ENCODE measurements at regions not wholly inside any gene's neighbourhood (a gene's known extent, or its start where the extent isn't known, plus 50 kb on each side); places are given as distances from the start of the nearest gene placed in this dataset.

DNA sequence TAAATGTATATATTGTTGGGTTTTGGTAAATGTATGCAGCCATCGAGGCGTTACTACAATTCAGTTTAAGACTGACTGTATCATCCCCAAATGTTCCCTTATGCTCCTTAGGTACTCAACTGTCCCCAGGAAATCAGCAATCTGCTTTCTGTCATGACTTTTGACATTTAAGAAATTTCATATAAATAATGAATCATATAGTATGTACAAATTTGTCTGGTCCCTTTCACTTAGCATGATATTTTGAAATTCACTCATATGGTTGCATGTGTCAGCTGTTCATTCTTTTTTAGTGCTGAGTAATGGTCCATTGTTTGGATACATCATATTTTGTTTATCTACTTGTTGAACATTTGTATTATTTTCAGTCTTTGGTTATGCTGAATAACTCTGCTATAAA lies 218.8 kb downstream of the C4orf33 start:
- no peak for ATAC-seq
- TF ChIP-seq BACH2 (CRISPR knock-in tag; IDR thresholded peaks at IDR 0.05; ENCODE audit: borderline replicate concordance): no peak
- no peak for TF ChIP-seq ESRRG (CRISPR knock-in tag; IDR thresholded peaks at IDR 0.05)
- no peak for TF ChIP-seq ZNF70 (CRISPR knock-in tag; IDR thresholded peaks at IDR 0.05)
- TF ChIP-seq OSR1 (CRISPR knock-in tag; IDR thresholded peaks at IDR 0.05): no peak
- TF ChIP-seq ZFP30 (CRISPR knock-in tag; IDR thresholded peaks at IDR 0.05): no peak
- TF ChIP-seq, protein P1, sequence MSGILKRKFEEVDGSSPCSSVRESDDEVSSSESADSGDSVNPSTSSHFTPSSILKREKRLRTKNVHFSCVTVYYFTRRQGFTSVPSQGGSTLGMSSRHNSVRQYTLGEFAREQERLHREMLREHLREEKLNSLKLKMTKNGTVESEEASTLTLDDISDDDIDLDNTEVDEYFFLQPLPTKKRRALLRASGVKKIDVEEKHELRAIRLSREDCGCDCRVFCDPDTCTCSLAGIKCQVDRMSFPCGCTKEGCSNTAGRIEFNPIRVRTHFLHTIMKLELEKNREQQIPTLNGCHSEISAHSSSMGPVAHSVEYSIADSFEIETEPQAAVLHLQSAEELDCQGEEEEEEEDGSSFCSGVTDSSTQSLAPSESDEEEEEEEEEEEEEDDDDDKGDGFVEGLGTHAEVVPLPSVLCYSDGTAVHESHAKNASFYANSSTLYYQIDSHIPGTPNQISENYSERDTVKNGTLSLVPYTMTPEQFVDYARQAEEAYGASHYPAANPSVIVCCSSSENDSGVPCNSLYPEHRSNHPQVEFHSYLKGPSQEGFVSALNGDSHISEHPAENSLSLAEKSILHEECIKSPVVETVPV (CRISPR knock-in tag; IDR thresholded peaks at IDR 0.05): no peak
- TF ChIP-seq TSHZ2 (CRISPR knock-in tag; IDR thresholded peaks at IDR 0.05): no peak
- no peak for TF ChIP-seq PPARA (CRISPR knock-in tag; IDR thresholded peaks at IDR 0.05; ENCODE audit: borderline replicate concordance)
- TF ChIP-seq ZNF565 (CRISPR knock-in tag; conservative IDR thresholded peaks at IDR 0.05; ENCODE audit: low read depth): no peak
- no peak for TF ChIP-seq ISL1 (CRISPR knock-in tag; IDR thresholded peaks at IDR 0.05)
- TF ChIP-seq ARNTL (CRISPR knock-in tag; IDR thresholded peaks at IDR 0.05; ENCODE audit: borderline replicate concordance, low read depth): no peak
- no peak for TF ChIP-seq CSDC2 (CRISPR knock-in tag; IDR thresholded peaks at IDR 0.05)
- no peak for TF ChIP-seq ZC3H10 (CRISPR knock-in tag; IDR thresholded peaks at IDR 0.05)
- TF ChIP-seq RARB (CRISPR knock-in tag; IDR thresholded peaks at IDR 0.05): no peak
- TF ChIP-seq GLIS3 (CRISPR knock-in tag; IDR thresholded peaks at IDR 0.05): no peak
- no peak for TF ChIP-seq ZNF8 (CRISPR knock-in tag; IDR thresholded peaks at IDR 0.05)
- TF ChIP-seq ZFP3 (CRISPR knock-in tag; IDR thresholded peaks at IDR 0.05): no peak
- no peak for TF ChIP-seq SNAI2 (CRISPR knock-in tag; IDR thresholded peaks at IDR 0.05)
- no peak for TF ChIP-seq TCF4 (CRISPR knock-in tag; IDR thresholded peaks at IDR 0.05; ENCODE audit: borderline replicate concordance)
- no peak for TF ChIP-seq POU6F1 (CRISPR knock-in tag; IDR thresholded peaks at IDR 0.05; ENCODE audit: borderline replicate concordance, low read depth)

GRCh38 chr4:129322920-129323319 lies 227.0 kb downstream of the C4orf33 start:
- no peak for ATAC-seq
- TF ChIP-seq TOX (CRISPR knock-in tag; IDR thresholded peaks at IDR 0.05; ENCODE audit: borderline replicate concordance): no peak
- TF ChIP-seq ARNTL (CRISPR knock-in tag; IDR thresholded peaks at IDR 0.05; ENCODE audit: borderline replicate concordance, low read depth): no peak

GRCh38 chr4:129323658-129324057 lies 227.7 kb downstream of the C4orf33 start:
- no peak for TF ChIP-seq TCF4 (CRISPR knock-in tag; IDR thresholded peaks at IDR 0.05; ENCODE audit: borderline replicate concordance)
- TF ChIP-seq TSHZ2 (CRISPR knock-in tag; IDR thresholded peaks at IDR 0.05): no peak
- no peak for ATAC-seq
